DND-41 (cell line): ENCODE measurements at regions not wholly inside any gene's neighbourhood (a gene's known extent, or its start where the extent isn't known, plus 50 kb on each side); places are given as distances from the start of the nearest gene placed in this dataset.

Experiments
- ATAC-seq: fragments of 200-7000 bp; cut with Tn5 transposase; 3 replicates; pipeline ENCODE4 v1.9.1; 2021; ENCODE audit warnings: low read depth; ENCODE audit not compliant: insufficient read depth
- DNase-seq: peaks from one replicate; pipeline ENCODE4 v3.0.0-alpha.2; 2020
- H2AFZ ChIP-seq: 2 replicates; pipeline ENCODE4 v1.6.0; 2012; ENCODE audit warnings: low read depth, low read length
- H3K27ac ChIP-seq: 2 replicates; pipeline ENCODE4 v1.5.1; 2012; ENCODE audit warnings: low read length, inconsistent platforms
- H3K27me3 ChIP-seq: fragments of 200-600 bp; sonication (generic); 2 replicates; pipeline ENCODE4 v1.6.0; 2012; ENCODE audit warnings: low read length, mild to moderate bottlenecking, inconsistent platforms; ENCODE audit not compliant: insufficient read depth, poor library complexity
- H3K36me3 ChIP-seq: 2 replicates; pipeline ENCODE4 v1.5.1; 2012; ENCODE audit warnings: low read length, inconsistent platforms; ENCODE audit not compliant: insufficient read depth
- H3K4me1 ChIP-seq: 2 replicates; pipeline ENCODE4 v1.5.1; 2012; ENCODE audit warnings: mild to moderate bottlenecking, low read length; ENCODE audit not compliant: insufficient read depth
- H3K4me2 ChIP-seq: 2 replicates; pipeline ENCODE4 v1.6.0; 2012; ENCODE audit warnings: mild to moderate bottlenecking, moderate library complexity, low read length, inconsistent platforms; ENCODE audit not compliant: insufficient read depth
- H3K4me3 ChIP-seq, 2 experiments: fragments of 200-600 bp in 1 of 2; shearing (Covaris generic) in 1 of 2; 2 replicates each; pipeline ENCODE4 v1.5.1; 2012 to 2016; ENCODE audit warnings: inconsistent platforms in 2 of 2, low read length in 2 of 2, mild to moderate bottlenecking in 2 of 2, low read depth in 1 of 2, moderate library complexity in 1 of 2
- H3K79me2 ChIP-seq: 2 replicates; pipeline ENCODE4 v1.6.0; 2012; ENCODE audit warnings: low read length, inconsistent platforms; ENCODE audit not compliant: insufficient read depth
- H3K9ac ChIP-seq: 2 replicates; pipeline ENCODE4 v1.6.0; 2012; ENCODE audit warnings: low read depth, mild to moderate bottlenecking, inconsistent platforms, low read length, moderate library complexity
- H3K9me3 ChIP-seq: 2 replicates; pipeline ENCODE4 v1.5.1; 2012; ENCODE audit warnings: low read length, moderate library complexity, mild to moderate bottlenecking, inconsistent platforms; ENCODE audit not compliant: insufficient read depth, severe bottlenecking
- H4K20me1 ChIP-seq: 2 replicates; pipeline ENCODE4 v1.6.0; 2012; ENCODE audit warnings: low read length; ENCODE audit not compliant: insufficient read depth
- EZH2 ChIP-seq: IDR thresholded peaks from 3 replicates; pipeline ENCODE4 v1.6.1; 2012; ENCODE audit warnings: borderline replicate concordance, low read depth, mild to moderate bottlenecking, moderate library complexity, low read length, inconsistent platforms; ENCODE audit not compliant: severe bottlenecking
- TF ChIP-seq, protein P1 (sequence below): IDR thresholded peaks from 2 replicates; pipeline ENCODE4 v1.5.1; 2012; ENCODE audit warnings: borderline replicate concordance, low read length, moderate library complexity, mild to moderate bottlenecking; ENCODE audit not compliant: poor library complexity, severe bottlenecking; ENCODE audit errors: extremely low read depth

DNA sequence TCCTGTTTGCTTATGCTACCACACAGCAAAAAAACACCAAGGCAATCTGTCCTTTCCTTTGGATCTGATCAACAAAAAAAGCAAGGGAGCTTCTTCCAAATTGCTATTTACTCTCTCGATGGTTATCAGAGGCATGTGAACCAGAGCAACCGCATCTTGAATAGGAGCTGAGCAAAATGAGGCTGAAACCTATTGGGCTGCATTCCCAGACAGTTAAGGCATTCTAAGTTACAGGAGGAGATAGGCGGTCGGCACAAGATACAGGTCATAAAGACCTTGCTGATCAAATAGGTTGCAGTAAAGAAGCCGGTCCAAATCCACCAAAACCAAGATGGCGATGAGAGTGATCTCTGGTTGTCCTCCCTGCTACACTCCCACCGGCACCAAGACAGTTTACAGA, 76.8 kb upstream of the FRMD4A start:
- H3K36me3 ChIP-seq, result no peaks in the 10 kb centered on the region
- no peak overlapping the region for H2AFZ ChIP-seq
- H3K27ac ChIP-seq, result no peak overlapping the region
- H3K4me1 ChIP-seq, result no peaks in the 10 kb centered on the region
- TF ChIP-seq, protein P1, sequence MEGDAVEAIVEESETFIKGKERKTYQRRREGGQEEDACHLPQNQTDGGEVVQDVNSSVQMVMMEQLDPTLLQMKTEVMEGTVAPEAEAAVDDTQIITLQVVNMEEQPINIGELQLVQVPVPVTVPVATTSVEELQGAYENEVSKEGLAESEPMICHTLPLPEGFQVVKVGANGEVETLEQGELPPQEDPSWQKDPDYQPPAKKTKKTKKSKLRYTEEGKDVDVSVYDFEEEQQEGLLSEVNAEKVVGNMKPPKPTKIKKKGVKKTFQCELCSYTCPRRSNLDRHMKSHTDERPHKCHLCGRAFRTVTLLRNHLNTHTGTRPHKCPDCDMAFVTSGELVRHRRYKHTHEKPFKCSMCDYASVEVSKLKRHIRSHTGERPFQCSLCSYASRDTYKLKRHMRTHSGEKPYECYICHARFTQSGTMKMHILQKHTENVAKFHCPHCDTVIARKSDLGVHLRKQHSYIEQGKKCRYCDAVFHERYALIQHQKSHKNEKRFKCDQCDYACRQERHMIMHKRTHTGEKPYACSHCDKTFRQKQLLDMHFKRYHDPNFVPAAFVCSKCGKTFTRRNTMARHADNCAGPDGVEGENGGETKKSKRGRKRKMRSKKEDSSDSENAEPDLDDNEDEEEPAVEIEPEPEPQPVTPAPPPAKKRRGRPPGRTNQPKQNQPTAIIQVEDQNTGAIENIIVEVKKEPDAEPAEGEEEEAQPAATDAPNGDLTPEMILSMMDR, result no peak
- no peaks in the 10 kb centered on the region for H3K79me2 ChIP-seq
- no peak for ATAC-seq
- H3K27me3 ChIP-seq, result peaks cover 3% of the 10 kb centered on the region
- H3K4me3 ChIP-seq, result no peak overlapping the region
- no peaks in the 10 kb centered on the region for H3K9me3 ChIP-seq
- DNase-seq, result no peak
- H3K4me2 ChIP-seq, result no peak overlapping the region
- H3K9ac ChIP-seq, result no peak overlapping the region
- H4K20me1 ChIP-seq, result no peaks in the 10 kb centered on the region

DNA sequence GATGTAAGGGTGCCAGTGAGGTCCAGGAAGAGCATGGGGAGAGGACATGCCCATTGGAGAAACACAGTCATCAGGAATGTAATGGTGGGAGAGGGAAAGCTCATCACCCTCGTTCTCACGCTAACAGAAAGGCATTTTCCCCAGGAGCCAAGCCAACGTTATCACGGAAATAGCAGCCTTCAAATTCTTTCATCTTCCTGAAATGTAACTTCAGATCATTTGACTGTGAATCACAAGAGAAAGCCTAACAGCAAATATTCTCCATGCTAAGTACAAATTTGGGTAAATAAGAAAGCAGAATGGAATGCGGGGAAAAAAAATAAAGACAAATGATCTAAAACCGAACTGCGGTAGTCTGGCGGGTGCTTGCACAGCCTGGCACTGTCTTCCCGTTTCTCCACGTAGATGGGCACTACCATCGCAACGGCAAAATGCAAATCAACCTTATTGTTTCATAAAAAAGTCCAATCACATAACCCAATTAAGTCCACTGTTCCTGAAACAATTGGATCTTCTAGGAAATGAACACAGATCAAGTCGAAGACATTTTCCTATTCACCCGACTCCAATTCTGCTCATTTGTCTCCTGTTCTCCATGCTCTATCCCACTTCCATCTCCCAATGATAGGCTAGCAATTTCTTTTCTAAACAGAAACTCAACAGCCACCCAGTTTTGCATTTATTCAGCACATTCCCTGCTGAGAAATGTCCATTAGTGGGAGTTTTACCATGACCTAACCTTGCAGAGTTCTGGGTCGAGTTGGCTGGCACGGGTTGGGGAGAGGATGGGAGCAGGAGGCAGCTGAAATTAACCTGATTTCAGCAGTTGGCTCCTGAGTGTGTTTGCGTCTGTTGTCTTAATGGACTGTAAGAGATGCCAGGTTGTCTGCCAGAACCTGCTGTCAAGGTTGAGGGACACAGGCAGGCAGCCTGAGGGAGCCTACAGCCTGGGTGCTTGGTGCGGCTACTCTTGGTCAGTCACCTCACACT, 74.6 kb upstream of the FRMD4A start:
- peaks cover 3% of the 10 kb centered on the region for H3K27me3 ChIP-seq
- H3K27ac ChIP-seq, result no peak overlapping the region
- no peak overlapping the region for H3K4me3 ChIP-seq
- no peak for ATAC-seq
- no peak overlapping the region for H2AFZ ChIP-seq
- TF ChIP-seq, protein P1, result no peak
- no peak for TF ChIP-seq EZH2
- H3K9ac ChIP-seq, result no peak overlapping the region
- no peak for DNase-seq
- no peaks in the 10 kb centered on the region for H3K9me3 ChIP-seq
- H3K79me2 ChIP-seq, result no peaks in the 10 kb centered on the region
- H3K4me2 ChIP-seq, result no peak overlapping the region
- no peaks in the 10 kb centered on the region for H3K36me3 ChIP-seq
- no peaks in the 10 kb centered on the region for H4K20me1 ChIP-seq
- H3K4me1 ChIP-seq, result no peaks in the 10 kb centered on the region

DNA sequence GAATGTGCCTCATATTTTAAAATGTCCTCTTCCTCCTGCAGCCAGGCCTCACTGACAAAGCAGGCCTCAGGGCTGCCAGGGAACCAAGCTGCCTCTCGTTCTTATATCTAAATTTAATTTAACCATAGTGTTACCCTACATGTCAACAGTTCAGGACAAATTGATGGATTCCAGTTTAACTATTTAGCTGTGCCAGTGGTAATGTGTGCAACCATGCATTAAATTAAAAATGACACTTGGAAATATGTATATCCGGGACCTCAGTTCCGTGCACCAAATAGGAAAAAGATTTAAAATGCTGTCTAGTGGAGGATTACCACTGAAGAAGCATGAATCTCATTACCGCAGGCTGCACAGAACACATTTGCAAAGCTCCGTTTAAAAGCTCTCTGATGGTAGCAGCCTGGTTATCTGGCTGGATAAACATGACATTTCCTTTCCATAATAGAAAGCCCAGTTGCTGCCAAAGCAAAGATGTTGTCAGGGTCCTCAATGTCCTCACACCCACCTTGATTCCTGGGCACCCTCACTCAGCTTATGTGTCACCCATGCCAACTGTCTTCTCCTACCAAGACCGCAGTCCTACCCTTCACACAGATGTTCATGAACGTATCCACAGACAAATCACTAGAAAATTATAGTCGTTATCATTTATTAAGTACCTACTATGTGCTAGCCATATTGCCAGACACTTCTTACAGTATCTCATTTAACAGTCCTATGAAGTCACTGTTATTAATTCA, 73.3 kb upstream of the FRMD4A start:
- H2AFZ ChIP-seq, result no peak overlapping the region
- H3K4me2 ChIP-seq, result no peak overlapping the region
- H3K36me3 ChIP-seq, result no peaks in the 10 kb centered on the region
- TF ChIP-seq, protein P1, result no peak
- no peak for TF ChIP-seq EZH2
- H3K9ac ChIP-seq, result no peak overlapping the region
- no peaks in the 10 kb centered on the region for H3K9me3 ChIP-seq
- no peak overlapping the region for H3K4me3 ChIP-seq
- H3K27ac ChIP-seq, result no peak overlapping the region
- no peaks in the 10 kb centered on the region for H3K79me2 ChIP-seq
- H3K27me3 ChIP-seq, result peaks cover 3% of the 10 kb centered on the region
- no peaks in the 10 kb centered on the region for H4K20me1 ChIP-seq
- H3K4me1 ChIP-seq, result no peaks in the 10 kb centered on the region
- ATAC-seq (no peak), DNase-seq (no peak)
